GM12878 (cell line): ENCODE measurements at regions not wholly inside any gene's neighbourhood (a gene's known extent, or its start where the extent isn't known, plus 50 kb on each side); places are given as distances from the start of the nearest gene placed in this dataset.

ENCODE experiments used
- ATAC-seq: fragments of 200-7000 bp; cut with Tn5 transposase; 3 replicates; pipeline ENCODE4 v1.9.1; 2020; ENCODE audit warnings: mild to moderate bottlenecking, moderate library complexity
- BruUV-seq: library from RNA; stranded (reverse); fragments of 400-500 nt; replicated peaks from 2 replicates; lab custom pipeline; 2021; lab: Mats Ljungman, UMichigan
- CTCF ChIA-PET: fragments of 300-600 bp; sonication (Branson Sonifier 250); formaldehyde crosslinking; extraction: SDS; loops from one replicate; lab custom pipeline; 2021; ENCODE audit warnings: inconsistent platforms; lab: Yijun Ruan, JAX
- POLR2A ChIA-PET: fragments of 350-600 bp; formaldehyde crosslinking; extraction: SDS; loops from one replicate; lab custom pipeline; 2021; ENCODE audit warnings: inconsistent platforms; lab: Charles Lee
- RAD21 ChIA-PET: fragments of 300-600 bp; sonication (Branson Sonifier 250); formaldehyde crosslinking; loops from one replicate; lab custom pipeline; 2023; ENCODE audit warnings: antibody characterized with exemption; ENCODE audit not compliant: unreplicated experiment; lab: Charles Lee
- SMC1A ChIA-PET: fragments of 300-600 bp; sonication (Branson Sonifier 250); formaldehyde crosslinking; loops from one replicate; lab custom pipeline; 2023; ENCODE audit not compliant: unreplicated experiment, uncharacterized antibody; lab: Charles Lee
- DNase-seq: peaks from one replicate; pipeline ENCODE4 v3.0.0-alpha.2; 2011; ENCODE audit warnings: low read depth, low spot score
- FAIRE-seq: peaks from 3 replicates; lab custom pipeline; 2011; peaks lifted over from hg19 to GRCh38; lab: Jason Lieb, UNC
- H2AFZ ChIP-seq: 2 replicates; pipeline ENCODE4 v1.6.0; 2011; ENCODE audit warnings: low read depth, low read length, control low read depth; ENCODE audit not compliant: control insufficient read depth
- H3K27ac ChIP-seq: 2 replicates; pipeline ENCODE4 v1.5.1; 2011; ENCODE audit warnings: control low read depth; ENCODE audit not compliant: control insufficient read depth, insufficient read depth
- H3K27me3 ChIP-seq, 2 experiments: replicated peaks in 1 of 2; 2 replicates each; pipeline versions ENCODE4 v1.6.0 to v1.6.1; 2011; ENCODE audit warnings: low read length in 1 of 2; ENCODE audit not compliant: control insufficient read depth in 2 of 2, insufficient read depth in 2 of 2
- H3K36me3 ChIP-seq, 2 experiments: 2 replicates each; pipeline ENCODE4 v1.5.1; 2011; ENCODE audit warnings: low read length in 1 of 2; ENCODE audit not compliant: control insufficient read depth in 2 of 2, insufficient read depth in 2 of 2
- H3K4me1 ChIP-seq: 2 replicates; pipeline ENCODE4 v1.6.1; 2011; ENCODE audit warnings: mild to moderate bottlenecking, low read length, moderate library complexity, mixed read lengths; ENCODE audit not compliant: control insufficient read depth, insufficient read depth
- H3K4me2 ChIP-seq: 2 replicates; pipeline ENCODE4 v1.6.0; 2011; ENCODE audit warnings: control low read depth; ENCODE audit not compliant: control insufficient read depth, insufficient read depth
- H3K4me3 ChIP-seq: fragments of 200-600 bp; sonication (generic); 2 replicates; pipeline ENCODE4 v1.5.1; 2016
- H3K79me2 ChIP-seq: 2 replicates; pipeline ENCODE4 v1.6.0; 2011; ENCODE audit warnings: low read length; ENCODE audit not compliant: control insufficient read depth, insufficient read depth
- H3K9ac ChIP-seq: 2 replicates; pipeline ENCODE4 v1.8.0; 2011; ENCODE audit warnings: low read length, control low read depth, mixed read lengths; ENCODE audit not compliant: control insufficient read depth, insufficient read depth
- H3K9me3 ChIP-seq: replicated peaks from 3 replicates; pipeline ENCODE4 v1.5.1; 2011; ENCODE audit warnings: mild to moderate bottlenecking, low read length; ENCODE audit not compliant: control insufficient read depth, insufficient read depth
- H4K20me1 ChIP-seq: 2 replicates; pipeline ENCODE4 v1.6.0; 2011; ENCODE audit not compliant: control insufficient read depth, insufficient read depth
- ATF2 ChIP-seq: IDR thresholded peaks from 2 replicates; pipeline ENCODE4 v1.6.1; 2012; ENCODE audit warnings: low read length, inconsistent platforms
- CHD2 ChIP-seq: IDR thresholded peaks from 2 replicates; pipeline ENCODE4 v1.6.1; 2011; ENCODE audit warnings: low read depth, low read length, improper control_type of control experiment, borderline replicate concordance
- FOXK2 ChIP-seq: fragments of 450-650 bp; IDR thresholded peaks from 2 replicates; pipeline ENCODE4 v1.6.1; 2017; ENCODE audit warnings: mild to moderate bottlenecking, moderate library complexity
- IKZF2 ChIP-seq, 2 experiments: fragments of 450-650 bp; IDR thresholded peaks; 2 replicates each; pipeline ENCODE4 v1.6.1; 2017; ENCODE audit warnings: mild to moderate bottlenecking in 2 of 2, moderate library complexity in 2 of 2
- MEF2A ChIP-seq: IDR thresholded peaks from 2 replicates; pipeline ENCODE4 v1.6.1; 2011; ENCODE audit warnings: low read depth, mild to moderate bottlenecking, low read length, moderate library complexity; ENCODE audit not compliant: insufficient read depth
- MYB ChIP-seq: fragments of 150-350 bp; IDR thresholded peaks from 2 replicates; pipeline ENCODE4 v1.6.1; 2014; ENCODE audit warnings: mild to moderate bottlenecking, low read depth, low read length, borderline replicate concordance
- NR2F1 ChIP-seq: fragments of 450-650 bp; conservative IDR thresholded peaks from 2 replicates; pipeline ENCODE4 v1.6.1; 2017; ENCODE audit warnings: mild to moderate bottlenecking
- REST ChIP-seq: IDR thresholded peaks from 2 replicates; pipeline ENCODE4 v1.6.1; 2012; ENCODE audit warnings: mild to moderate bottlenecking, low read depth, low read length
- ZBTB4 ChIP-seq: fragments of 450-650 bp; formaldehyde crosslinking; IDR thresholded peaks from 2 replicates; pipeline ENCODE4 v1.4.0; 2022; ENCODE audit warnings: mild to moderate bottlenecking, moderate library complexity
- WGBS: methylation state at CpG from one replicate; pipeline ENCODE4 v1.1.6; 2016; ENCODE audit warnings: low lambda C conversion rate; ENCODE audit not compliant: insufficient replicate concordance, insufficient coverage; ENCODE audit errors: missing lambda C conversion rate; 5-methylcytosine and 5-hydroxymethylcytosine counted together
- in situ Hi-C: fragments of 300-500 bp; cut with MboI; formaldehyde crosslinking; loops from 9 replicates; pipeline ENCODE4 v1.14.3; 2018; ENCODE audit warnings: mixed read lengths
- intact Hi-C: fragments of 100-400 bp; cut with micrococcal nuclease; formaldehyde crosslinking; loops from one replicate; pipeline ENCODE4 v1.14.2; 2022; ENCODE audit not compliant: unreplicated experiment

GRCh38 chr4:52425751-52426326, 233.3 kb downstream of the USP46 start:
- FAIRE-seq = no peak
- in situ Hi-C loops = no loop called here

GRCh38 chr4:52431410-52431809, 227.7 kb downstream of the USP46 start:
- CTCF ChIA-PET = no interaction called here
- TF ChIP-seq ZBTB4 (CRISPR knock-in tag) (no peak), CHD2 (no peak), REST (no peak), NR2F1 (no peak), FOXK2 (no peak), MEF2A (no peak)

More at GRCh38 chr4:52425751-52426326, 233.3 kb downstream of the USP46 start:
- POLR2A ChIA-PET = no interaction called here
- Histone ChIP-seq H2AFZ (no peak overlapping the region), H4K20me1 (no peaks in the 10 kb centered on the region), H3K79me2 (no peaks in the 10 kb centered on the region), H3K9ac (no peak overlapping the region), H3K27ac (no peak overlapping the region), H3K4me1 (no peaks in the 10 kb centered on the region), H3K9me3 (no peaks in the 10 kb centered on the region), H3K36me3 (no peaks in the 10 kb centered on the region), H3K4me2 (no peak overlapping the region), H3K27me3 (no peaks in the 10 kb centered on the region), H3K4me3 (no peak overlapping the region)
- no TSS peak for BruUV-seq
- RAD21 ChIA-PET = no interaction called here
- CTCF ChIA-PET = interaction anchor here (0.9 kb wide), 1 partner anchor 50 kb away, joined by 3 read pairs; no protein-coding TSS in a partner anchor
- intact Hi-C loops = no loop called here
- no peak for ATAC-seq
- SMC1A ChIA-PET = no interaction called here
- WGBS = 9% methylated on average over 3 of the region's 3 CpGs
- DNase-seq = no peak
- TF ChIP-seq MYB (no peak), IKZF2 (IDR thresholded peaks at IDR 0.05) (no peak), ATF2 (no peak)

More at GRCh38 chr4:52431410-52431809, 227.7 kb downstream of the USP46 start:
- ChIA-PET SMC1A (no interaction called here), POLR2A (no interaction called here), RAD21 (no interaction called here)
- no peak overlapping the region for H3K9ac ChIP-seq
- intact Hi-C loops = no loop called here
- H4K20me1 ChIP-seq = no peaks in the 10 kb centered on the region
- no peaks in the 10 kb centered on the region for H3K79me2 ChIP-seq
- no peak overlapping the region for H3K4me2 ChIP-seq
- no peaks in the 10 kb centered on the region for H3K4me1 ChIP-seq
- no peak overlapping the region for H3K27ac ChIP-seq
- no peak for DNase-seq
- no peaks in the 10 kb centered on the region; a peak in 1 of 4 replicates for H3K27me3 ChIP-seq
- no peak overlapping the region for H2AFZ ChIP-seq
- no peak for FAIRE-seq
- H3K9me3 ChIP-seq = no peaks in the 10 kb centered on the region
- in situ Hi-C loops = no loop called here
- H3K36me3 ChIP-seq = no peaks in the 10 kb centered on the region
- ATAC-seq = no peak
- no peak overlapping the region for H3K4me3 ChIP-seq
- BruUV-seq = no TSS peak
